Neural progenitor cell (in vitro differentiated cells): ENCODE measurements at regions not wholly inside any gene's neighbourhood (a gene's known extent, or its start where the extent isn't known, plus 50 kb on each side); places are given as distances from the start of the nearest gene placed in this dataset.

Source experiments
- CTCF ChIP-seq: fragments of 200-600 bp; sonication (generic); IDR thresholded peaks from 2 replicates; pipeline ENCODE4 v1.5.1; 2017; ENCODE audit warnings: antibody characterized with exemption, mild to moderate bottlenecking
- EZH2 ChIP-seq: fragments of 200-600 bp; sonication (generic); IDR thresholded peaks from 2 replicates; pipeline ENCODE4 v1.6.1; 2017; ENCODE audit warnings: antibody characterized with exemption, mild to moderate bottlenecking, moderate library complexity
- EZH2phosphoT487 ChIP-seq: fragments of 200-600 bp; sonication (generic); IDR thresholded peaks from 2 replicates; pipeline ENCODE4 v1.6.1; 2017; ENCODE audit warnings: antibody characterized with exemption

- TF ChIP-seq CTCF: no peak
- TF ChIP-seq EZH2phosphoT487: no peak
- no peak for TF ChIP-seq EZH2
Observed at GRCh38 chr12:70040141-70040540, 203.1 kb upstream of the CNOT2 start.
